Lower leg skin (tissue), 4 donors: ENCODE measurements at regions not wholly inside any gene's neighbourhood (a gene's known extent, or its start where the extent isn't known, plus 50 kb on each side); places are given as distances from the start of the nearest gene placed in this dataset.

ENCODE experiments used
- DNase-seq, 2 donors: peaks; one replicate each; pipeline ENCODE4 v3.0.0-alpha.2; 2019; ENCODE audit warnings: low spot score in 2 of 2
- H3K4me3 ChIP-seq: fragments of 200-600 bp; sonication (generic); 2 replicates; pipeline ENCODE4 v1.5.1; 2017; ENCODE audit warnings: mild to moderate bottlenecking, low read depth; ENCODE audit not compliant: poor library complexity, severe bottlenecking
- POLR2A ChIP-seq, 2 donors: fragments of 450-650 bp; IDR thresholded peaks; one replicate each; pipeline ENCODE4 v1.6.1; 2016 to 2017; ENCODE audit warnings: antibody characterized with exemption in 2 of 2, mild to moderate bottlenecking in 1 of 2, moderate library complexity in 1 of 2
- WGBS, 2 donors: methylation state at CpG; one replicate each; pipeline ENCODE4 v1.1.5; 2018; 5-methylcytosine and 5-hydroxymethylcytosine counted together
- intact Hi-C: fragments of 100-400 bp; cut with DNase I; formaldehyde crosslinking; loops from one replicate; pipeline ENCODE4 v1.15.0; 2023; ENCODE audit warnings: low total_unique reads
- TF ChIP-seq, protein P1 (sequence below), 3 donors: fragments of 450-650 bp; IDR thresholded peaks; one replicate each; pipeline ENCODE4 v1.5.1; 2016; ENCODE audit warnings: antibody characterized with exemption in 3 of 3, mild to moderate bottlenecking in 3 of 3, moderate library complexity in 2 of 3

DNA sequence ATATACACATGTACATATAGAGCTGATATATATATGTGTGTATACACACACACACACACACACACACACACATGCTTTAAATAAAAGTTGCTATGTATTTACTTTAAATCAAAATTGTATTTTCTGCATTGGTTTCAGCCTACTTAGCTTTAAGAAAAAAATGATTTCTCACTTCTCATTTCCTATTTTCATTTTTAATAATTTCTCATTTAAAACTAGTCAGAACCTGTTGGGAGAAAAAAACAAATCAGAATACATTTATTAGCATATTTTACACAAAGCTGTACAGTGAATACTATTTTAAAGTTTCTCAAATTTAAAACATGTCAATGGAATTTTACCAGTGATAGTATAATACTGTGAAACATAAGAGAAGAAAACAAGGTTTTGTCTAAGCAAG is 681.8 kb downstream of the CENPC start:
- no peak for DNase-seq
- no peak overlapping the region for H3K4me3 ChIP-seq
- TF ChIP-seq, protein P1, sequence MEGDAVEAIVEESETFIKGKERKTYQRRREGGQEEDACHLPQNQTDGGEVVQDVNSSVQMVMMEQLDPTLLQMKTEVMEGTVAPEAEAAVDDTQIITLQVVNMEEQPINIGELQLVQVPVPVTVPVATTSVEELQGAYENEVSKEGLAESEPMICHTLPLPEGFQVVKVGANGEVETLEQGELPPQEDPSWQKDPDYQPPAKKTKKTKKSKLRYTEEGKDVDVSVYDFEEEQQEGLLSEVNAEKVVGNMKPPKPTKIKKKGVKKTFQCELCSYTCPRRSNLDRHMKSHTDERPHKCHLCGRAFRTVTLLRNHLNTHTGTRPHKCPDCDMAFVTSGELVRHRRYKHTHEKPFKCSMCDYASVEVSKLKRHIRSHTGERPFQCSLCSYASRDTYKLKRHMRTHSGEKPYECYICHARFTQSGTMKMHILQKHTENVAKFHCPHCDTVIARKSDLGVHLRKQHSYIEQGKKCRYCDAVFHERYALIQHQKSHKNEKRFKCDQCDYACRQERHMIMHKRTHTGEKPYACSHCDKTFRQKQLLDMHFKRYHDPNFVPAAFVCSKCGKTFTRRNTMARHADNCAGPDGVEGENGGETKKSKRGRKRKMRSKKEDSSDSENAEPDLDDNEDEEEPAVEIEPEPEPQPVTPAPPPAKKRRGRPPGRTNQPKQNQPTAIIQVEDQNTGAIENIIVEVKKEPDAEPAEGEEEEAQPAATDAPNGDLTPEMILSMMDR (IDR thresholded peaks at IDR 0.05) = no peak
- no peak for TF ChIP-seq POLR2A (IDR thresholded peaks at IDR 0.05)
- intact Hi-C loops = no loop called here

DNA sequence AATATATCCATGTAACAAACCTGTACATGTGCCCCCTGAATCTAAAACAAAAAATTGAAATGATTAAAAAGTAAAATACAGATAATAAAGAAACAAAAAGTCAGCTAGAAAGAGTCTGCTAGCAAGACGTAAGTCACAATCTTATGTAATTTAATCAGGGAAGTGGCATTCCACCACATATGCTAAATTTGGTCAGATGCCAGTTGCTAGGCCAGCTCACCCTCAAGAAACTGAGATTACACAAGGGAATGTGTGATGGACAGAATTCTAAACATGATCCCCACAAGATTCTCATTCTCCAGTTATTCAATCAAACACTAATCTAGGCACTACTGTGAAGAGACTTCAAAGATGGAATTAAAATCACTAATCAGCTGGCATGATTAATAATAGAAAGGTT is 689.3 kb downstream of the CENPC start:
- H3K4me3 ChIP-seq = no peak overlapping the region
- TF ChIP-seq, protein P1 (IDR thresholded peaks at IDR 0.05) = no peak
- no peak for TF ChIP-seq POLR2A (IDR thresholded peaks at IDR 0.05)
- no peak for DNase-seq
- 46 to 50% methylated on average over 1 of the region's 1 CpG for WGBS, 2 donors
- intact Hi-C loops = no loop called here

DNA sequence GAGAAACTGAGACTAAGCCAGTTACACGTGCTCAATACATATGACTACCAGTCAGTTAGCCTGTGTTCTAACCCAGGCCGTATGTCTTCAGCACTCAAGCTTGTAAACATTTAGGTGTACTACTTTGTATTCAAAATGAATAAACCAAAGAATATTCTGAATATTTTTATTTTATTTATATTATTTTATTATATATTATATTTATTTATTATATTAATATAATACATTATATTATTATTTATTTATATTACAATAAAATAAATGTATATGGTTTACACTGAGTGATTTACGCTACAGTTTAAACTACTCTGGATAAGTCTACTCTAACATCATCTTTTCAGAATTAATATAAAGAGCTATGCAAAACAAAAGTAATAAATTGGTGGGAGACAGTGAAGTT is 691.5 kb downstream of the CENPC start:
- no peak overlapping the region for H3K4me3 ChIP-seq
- TF ChIP-seq POLR2A (IDR thresholded peaks at IDR 0.05) = no peak
- TF ChIP-seq, protein P1 (IDR thresholded peaks at IDR 0.05) = no peak
- intact Hi-C loops = no loop called here
- 89 to 91% methylated on average over 3 of the region's 3 CpGs for WGBS, 2 donors
- no peak for DNase-seq

DNA sequence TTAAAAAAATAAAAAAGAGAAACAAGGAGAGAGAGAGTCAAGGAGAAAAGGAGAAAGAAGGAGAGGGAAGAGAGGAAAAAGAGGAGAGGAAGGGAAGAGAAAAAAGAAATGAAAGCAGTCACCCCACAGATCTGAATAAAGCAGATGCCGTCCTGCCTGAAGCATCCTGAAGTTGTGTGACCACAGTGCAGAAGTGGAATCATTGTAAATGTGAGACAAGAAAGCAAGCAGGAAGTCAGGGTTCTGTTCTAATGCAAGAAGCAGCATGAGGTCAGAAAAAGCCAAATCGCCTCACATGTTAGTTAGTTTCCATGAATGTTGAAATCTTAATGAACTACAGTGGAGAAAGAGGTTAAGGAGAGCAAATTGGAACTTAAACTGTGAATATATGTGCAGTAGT is 692.5 kb downstream of the CENPC start:
- intact Hi-C loops = no loop called here
- no peak for DNase-seq
- no peak for TF ChIP-seq POLR2A (IDR thresholded peaks at IDR 0.05)
- TF ChIP-seq, protein P1 (IDR thresholded peaks at IDR 0.05) = no peak
- WGBS, 2 donors = 56 to 64% methylated on average over 2 of the region's 2 CpGs
- no peak overlapping the region for H3K4me3 ChIP-seq

DNA sequence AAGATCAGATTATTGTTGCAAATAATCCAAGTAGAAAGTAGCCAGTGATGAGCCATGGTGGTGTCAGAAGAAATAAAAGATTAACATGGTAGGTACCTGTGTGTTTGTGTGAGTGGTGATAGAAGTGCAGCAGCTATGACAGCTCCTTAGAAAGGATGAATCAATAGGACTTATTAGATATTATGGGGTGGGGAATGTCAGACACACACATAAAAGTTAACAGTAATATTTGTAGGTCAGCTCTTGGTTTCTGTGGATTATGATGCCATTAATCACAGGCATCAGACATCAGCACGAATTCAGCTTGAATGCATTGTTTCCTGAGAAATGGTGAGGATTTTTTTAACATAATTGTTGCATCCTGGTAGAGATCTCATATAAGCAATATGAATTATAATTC is 695.7 kb downstream of the CENPC start:
- WGBS, 2 donors = 30 to 33% methylated on average over 1 of the region's 1 CpG
- intact Hi-C loops = no loop called here
- DNase-seq = no peak
- no peak for TF ChIP-seq POLR2A (IDR thresholded peaks at IDR 0.05)
- TF ChIP-seq, protein P1 (IDR thresholded peaks at IDR 0.05) = no peak
- no peak overlapping the region for H3K4me3 ChIP-seq

DNA sequence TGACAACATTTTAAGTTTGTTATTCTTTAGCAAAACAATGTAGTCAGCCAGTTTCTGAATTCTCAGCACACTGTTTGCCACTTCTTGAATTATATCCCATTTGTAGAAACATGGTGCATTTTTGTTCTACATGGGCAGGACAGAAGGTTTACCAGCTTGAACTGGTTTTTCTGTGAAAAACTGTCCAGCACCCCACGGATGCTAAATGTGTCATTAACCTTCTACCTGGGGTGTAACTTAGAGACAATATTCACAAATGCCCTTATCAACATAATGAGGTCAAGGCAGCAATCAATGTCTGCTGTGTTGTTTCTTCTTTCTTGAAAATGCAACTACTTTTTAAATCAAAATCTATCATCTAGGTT is 702.6 kb downstream of the CENPC start:
- TF ChIP-seq, protein P1 (IDR thresholded peaks at IDR 0.05) = no peak
- TF ChIP-seq POLR2A (IDR thresholded peaks at IDR 0.05) = no peak
- no peak overlapping the region for H3K4me3 ChIP-seq
- no peak for DNase-seq
- intact Hi-C loops = no loop called here
- 50 to 56% methylated on average over 1 of the region's 1 CpG for WGBS, 2 donors
